GM21825 (cell line): ENCODE measurements at regions not wholly inside any gene's neighbourhood (a gene's known extent, or its start where the extent isn't known, plus 50 kb on each side); places are given as distances from the start of the nearest gene placed in this dataset.

Experiments used
- ATAC-seq: cut with Tn5 transposase; IDR thresholded peaks from one replicate; pipeline ENCODE4 v1.9.1; 2021; ENCODE audit warnings: mild to moderate bottlenecking, moderate library complexity; ENCODE audit not compliant: unreplicated experiment

GRCh38 chrX:140848800-140849199, 139.2 kb downstream of the LINC00632 start:
- ATAC-seq, result no peak

GRCh38 chrX:140860718-140861117, 141.7 kb upstream of the SPANXB1 start:
- ATAC-seq, result no peak

GRCh38 chrX:140866446-140866845, 135.9 kb upstream of the SPANXB1 start:
- no peak for ATAC-seq

- no peak for ATAC-seq
Observed at GRCh38 chrX:140912606-140913005, 89.8 kb upstream of the SPANXB1 start.

- no peak for ATAC-seq
Observed at GRCh38 chrX:140913802-140914501, 88.4 kb upstream of the SPANXB1 start.

GRCh38 chrX:140916872-140917271, 85.5 kb upstream of the SPANXB1 start:
- ATAC-seq, result no peak

GRCh38 chrX:140917354-140918115, 84.9 kb upstream of the SPANXB1 start:
- no peak for ATAC-seq

- ATAC-seq, result peak; percentile 97
Observed at GRCh38 chrX:140918398-140919038, 83.9 kb upstream of the SPANXB1 start.

GRCh38 chrX:140920416-140920815, 82.0 kb upstream of the SPANXB1 start:
- no peak for ATAC-seq

GRCh38 chrX:140923118-140923517, 79.3 kb upstream of the SPANXB1 start:
- no peak for ATAC-seq

GRCh38 chrX:140928739-140929138, 73.7 kb upstream of the SPANXB1 start:
- no peak for ATAC-seq

- no peak for ATAC-seq
Observed at GRCh38 chrX:140933016-140933415, 69.4 kb upstream of the SPANXB1 start.

- no peak for ATAC-seq
Observed at GRCh38 chrX:140933874-140934655, 68.3 kb upstream of the SPANXB1 start.

GRCh38 chrX:140943513-140943912, 58.9 kb upstream of the SPANXB1 start:
- ATAC-seq, result no peak

- ATAC-seq, result no peak
Observed at GRCh38 chrX:140944710-140945109, 57.7 kb upstream of the SPANXB1 start.

- ATAC-seq, result no peak
Observed at GRCh38 chrX:140948827-140949226, 53.6 kb upstream of the SPANXB1 start.

GRCh38 chrX:140949233-140949632, 53.2 kb upstream of the SPANXB1 start:
- no peak for ATAC-seq
